GM12875 (cell line): ENCODE measurements at regions not wholly inside any gene's neighbourhood (a gene's known extent, or its start where the extent isn't known, plus 50 kb on each side); places are given as distances from the start of the nearest gene placed in this dataset.

Experiments
- H3K4me3 ChIP-seq: one replicate; pipeline ENCODE4 v1.5.1; 2011; ENCODE audit warnings: low read depth, low read length, control low read depth
- CTCF ChIP-seq: IDR thresholded peaks from 2 replicates; pipeline ENCODE4 v1.5.1; 2011; ENCODE audit warnings: low read depth, mild to moderate bottlenecking, control low read depth, inconsistent platforms, low read length, moderate library complexity, borderline replicate concordance; ENCODE audit not compliant: insufficient read depth

DNA sequence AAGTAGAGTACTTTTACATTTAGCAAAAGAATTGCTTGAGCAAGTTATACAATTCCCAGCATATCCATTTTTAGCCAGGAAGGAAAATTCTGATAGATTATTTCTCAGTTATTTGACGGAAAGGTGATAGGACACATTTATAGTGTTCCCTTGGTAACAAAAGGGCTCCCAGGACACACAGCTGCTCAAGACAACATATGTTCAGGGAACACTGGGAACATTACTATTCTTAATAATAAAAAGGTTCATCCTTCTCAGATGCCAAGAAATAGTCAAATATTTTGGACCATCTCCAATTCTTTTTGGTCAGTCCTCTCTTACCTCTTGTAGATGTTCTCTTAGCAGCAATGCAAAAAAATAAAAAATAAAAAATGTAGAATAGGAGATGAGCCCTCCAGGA lies 66.8 kb upstream of the SMAD1 start:
- H3K4me3 ChIP-seq, result no peak overlapping the region
- no peak for TF ChIP-seq CTCF

GRCh38 chr4:145414226-145414625 lies 67.4 kb upstream of the SMAD1 start:
- no peak overlapping the region for H3K4me3 ChIP-seq
- no peak for TF ChIP-seq CTCF

DNA sequence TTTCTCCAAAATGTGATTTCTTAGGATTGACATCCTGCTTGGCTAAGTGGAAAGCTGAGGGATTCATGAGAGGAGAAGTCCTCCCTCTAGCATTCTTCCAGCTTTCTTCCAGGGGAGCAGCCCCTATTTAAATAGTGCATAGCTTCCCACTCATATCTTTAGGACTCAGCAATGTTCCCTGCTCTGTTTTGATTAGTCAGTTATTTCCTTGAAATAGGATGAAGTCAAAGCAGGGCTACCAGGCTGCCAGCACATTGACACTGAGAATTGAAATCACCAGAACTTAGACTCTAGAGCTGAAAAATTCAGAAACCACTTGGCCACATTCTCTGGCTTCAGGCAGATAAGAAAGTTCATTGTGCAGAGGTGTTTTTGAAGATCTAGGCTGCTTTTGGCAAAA lies 74.7 kb upstream of the SMAD1 start:
- TF ChIP-seq CTCF, result no peak
- no peak overlapping the region for H3K4me3 ChIP-seq

- TF ChIP-seq CTCF, result no peak
Observed at GRCh38 chr4:145404761-145405160, 76.9 kb upstream of the SMAD1 start.

GRCh38 chr4:145396581-145396980 lies 85.1 kb upstream of the SMAD1 start:
- no peak for TF ChIP-seq CTCF
- no peak overlapping the region for H3K4me3 ChIP-seq

More at GRCh38 chr4:145404761-145405160, 76.9 kb upstream of the SMAD1 start:
- H3K4me3 ChIP-seq, result no peak overlapping the region

GRCh38 chr4:145390571-145390970 lies 91.1 kb upstream of the SMAD1 start:
- no peak for TF ChIP-seq CTCF

GRCh38 chr4:145389550-145389949 lies 92.1 kb upstream of the SMAD1 start:
- TF ChIP-seq CTCF, result no peak
- H3K4me3 ChIP-seq, result no peak overlapping the region

More at GRCh38 chr4:145390571-145390970, 91.1 kb upstream of the SMAD1 start:
- no peak overlapping the region for H3K4me3 ChIP-seq
